ENCODE measurements at regions not wholly inside any gene's neighbourhood (a gene's known extent, or its start where the extent isn't known, plus 50 kb on each side); places are given as distances from the start of the nearest gene placed in this dataset.

DNA sequence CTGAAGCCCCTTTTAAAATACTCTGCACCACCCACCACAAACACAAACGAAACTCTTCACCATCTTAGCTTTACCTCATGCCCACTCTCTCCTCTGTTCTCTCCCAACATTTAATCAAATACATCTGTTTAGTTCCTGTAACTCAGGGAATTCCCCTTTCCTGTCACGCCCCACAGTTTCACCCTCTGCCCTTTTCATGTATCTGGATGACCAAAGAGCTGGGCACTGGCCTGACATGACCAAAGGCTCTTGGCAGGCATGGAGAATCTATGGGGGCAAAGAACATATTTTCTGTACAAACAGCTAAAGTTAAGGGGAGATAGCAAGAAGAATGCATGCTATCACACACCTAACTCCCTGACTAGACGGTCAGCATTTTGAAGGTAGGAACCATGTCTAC lies 270.0 kb downstream of the TBL1XR1 start:
- no peaks in the 10 kb centered on the region for H3K27me3 ChIP-seq (ENCODE audit: control insufficient read depth in 2 of 2, insufficient read depth in 2 of 2, low read length in 2 of 2)
- no peak overlapping the region for H3K27ac Mint-ChIP-seq
- no peak overlapping the region for H3K27ac ChIP-seq (ENCODE audit: low read depth, low read length)
- ATAC-seq: no peak
- no peaks in the 10 kb centered on the region for H3K4me1 ChIP-seq (ENCODE audit: control insufficient read depth in 2 of 2, insufficient read depth in 2 of 2, low read length in 2 of 2)
- no peak overlapping the region for H3K4me3 Mint-ChIP-seq
- H3K27me3 Mint-ChIP-seq: peaks cover 9 to 24% (median 21%) of the 10 kb centered on the region in 5 donors
- DNase-seq: no peak
- intact Hi-C loops (cut with micrococcal nuclease): no loop called here
- no peaks in the 10 kb centered on the region for H3K36me3 ChIP-seq (ENCODE audit: control insufficient read depth in 2 of 3, insufficient read depth in 3 of 3, low read length in 3 of 3)
- H3K4me1 Mint-ChIP-seq: no peaks in the 10 kb centered on the region
- ChIA-PET CTCF (no interaction called here), POLR2A (no interaction called here)
- no peaks in the 10 kb centered on the region for H3K9me3 ChIP-seq (ENCODE audit: control insufficient read depth in 2 of 3, low read length in 3 of 3)
- H3K4me3 ChIP-seq (ENCODE audit: low read length): no peak overlapping the region
- no peaks in the 10 kb centered on the region for H3K36me3 Mint-ChIP-seq
- peaks cover 0 to 3% (median 0%) of the 10 kb centered on the region in 11 donors for H3K9me3 Mint-ChIP-seq

DNA sequence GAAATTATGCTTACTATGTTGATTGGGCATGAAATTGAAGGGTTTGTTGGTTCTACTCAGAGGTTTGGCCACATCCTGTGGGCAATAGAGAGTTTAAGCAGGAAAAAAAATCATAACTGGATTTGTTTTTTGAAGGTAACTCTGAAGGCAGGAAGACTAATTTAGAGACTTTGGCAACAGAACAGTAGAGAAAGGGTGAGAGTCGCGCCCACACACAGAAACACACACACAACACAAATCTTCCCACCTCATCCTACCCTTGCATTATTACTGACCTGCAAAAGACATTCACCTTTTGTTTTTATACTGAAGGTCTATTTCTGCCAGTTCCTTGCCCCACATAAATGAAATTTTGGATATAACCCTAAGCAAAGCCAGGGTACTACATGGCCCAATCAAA lies 270.6 kb downstream of the TBL1XR1 start:
- intact Hi-C loops (cut with micrococcal nuclease): no loop called here
- no peak overlapping the region for H3K4me3 Mint-ChIP-seq
- H3K27ac Mint-ChIP-seq: no peak overlapping the region
- Histone ChIP-seq H3K9me3 (ENCODE audit: control insufficient read depth in 2 of 3, low read length in 3 of 3) (no peaks in the 10 kb centered on the region), H3K36me3 (ENCODE audit: control insufficient read depth in 2 of 3, insufficient read depth in 3 of 3, low read length in 3 of 3) (no peaks in the 10 kb centered on the region), H3K4me3 (ENCODE audit: low read length) (no peak overlapping the region), H3K27ac (ENCODE audit: low read depth, low read length) (no peak overlapping the region), H3K4me1 (ENCODE audit: control insufficient read depth in 2 of 2, insufficient read depth in 2 of 2, low read length in 2 of 2) (no peaks in the 10 kb centered on the region), H3K27me3 (ENCODE audit: control insufficient read depth in 2 of 2, insufficient read depth in 2 of 2, low read length in 2 of 2) (no peaks in the 10 kb centered on the region)
- H3K36me3 Mint-ChIP-seq: no peaks in the 10 kb centered on the region
- no peak for ATAC-seq
- no peaks in the 10 kb centered on the region for H3K4me1 Mint-ChIP-seq
- ChIA-PET CTCF (no interaction called here), POLR2A (no interaction called here)
- no peak for DNase-seq
- peaks cover 6 to 27% (median 20%) of the 10 kb centered on the region in 5 donors for H3K27me3 Mint-ChIP-seq
- peaks cover 0 to 3% (median 0%) of the 10 kb centered on the region in 11 donors for H3K9me3 Mint-ChIP-seq

DNA sequence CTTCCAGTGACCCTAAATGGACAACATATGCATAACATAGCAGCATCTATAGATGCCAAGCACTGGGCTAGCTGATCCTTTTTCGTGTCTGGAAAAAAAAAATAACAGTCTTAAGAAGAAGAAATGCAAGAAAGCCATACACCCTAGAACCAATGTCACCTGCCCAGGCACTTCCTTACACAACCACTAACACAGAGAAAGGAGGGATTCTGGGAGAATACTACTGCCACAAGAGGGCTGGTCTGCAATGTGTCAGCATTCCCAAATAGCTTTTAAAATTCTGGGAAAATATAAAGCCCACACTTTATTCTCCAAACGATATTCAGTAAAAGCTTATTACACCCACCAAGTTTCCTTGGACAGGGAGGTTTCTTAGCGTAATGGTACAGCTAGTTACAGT lies 271.2 kb downstream of the TBL1XR1 start:
- ATAC-seq (no peak), DNase-seq (no peak)
- Histone ChIP-seq H3K36me3 (ENCODE audit: control insufficient read depth in 2 of 3, insufficient read depth in 3 of 3, low read length in 3 of 3) (no peaks in the 10 kb centered on the region), H3K9me3 (ENCODE audit: control insufficient read depth in 2 of 3, low read length in 3 of 3) (no peaks in the 10 kb centered on the region), H3K27ac (ENCODE audit: low read depth, low read length) (no peak overlapping the region), H3K4me3 (ENCODE audit: low read length) (no peak overlapping the region), H3K27me3 (ENCODE audit: control insufficient read depth in 2 of 2, insufficient read depth in 2 of 2, low read length in 2 of 2) (no peaks in the 10 kb centered on the region), H3K4me1 (ENCODE audit: control insufficient read depth in 2 of 2, insufficient read depth in 2 of 2, low read length in 2 of 2) (no peaks in the 10 kb centered on the region)
- CTCF ChIA-PET: no interaction called here
- intact Hi-C loops (cut with micrococcal nuclease): no loop called here
- no peaks in the 10 kb centered on the region for H3K4me1 Mint-ChIP-seq
- H3K4me3 Mint-ChIP-seq: no peak overlapping the region
- no peaks in the 10 kb centered on the region for H3K36me3 Mint-ChIP-seq
- peaks cover 6 to 27% (median 18%) of the 10 kb centered on the region in 5 donors for H3K27me3 Mint-ChIP-seq
- no peak overlapping the region for H3K27ac Mint-ChIP-seq
- H3K9me3 Mint-ChIP-seq: peaks cover 0 to 3% (median 0%) of the 10 kb centered on the region in 11 donors
- POLR2A ChIA-PET: no interaction called here

- ChIA-PET CTCF (no interaction called here), POLR2A (no interaction called here)
- Mint-ChIP-seq H3K36me3 (no peaks in the 10 kb centered on the region), H3K4me1 (no peaks in the 10 kb centered on the region), H3K27me3 (peaks cover 0 to 21% (median 4%) of the 10 kb centered on the region in 5 donors), H3K27ac (no peak overlapping the region), H3K4me3 (no peak overlapping the region), H3K9me3 (peaks cover 0 to 2% (median 0%) of the 10 kb centered on the region in 11 donors)
- intact Hi-C loops (cut with micrococcal nuclease): no loop called here
- ATAC-seq: no peak
- H3K4me3 ChIP-seq (ENCODE audit: low read length): no peak overlapping the region
- no peak for DNase-seq
- no peaks in the 10 kb centered on the region for H3K9me3 ChIP-seq (ENCODE audit: control insufficient read depth in 2 of 3, low read length in 3 of 3)
- no peak overlapping the region for H3K27ac ChIP-seq (ENCODE audit: low read depth, low read length)
- H3K4me1 ChIP-seq (ENCODE audit: control insufficient read depth in 2 of 2, insufficient read depth in 2 of 2, low read length in 2 of 2): no peaks in the 10 kb centered on the region
- no peaks in the 10 kb centered on the region for H3K27me3 ChIP-seq (ENCODE audit: control insufficient read depth in 2 of 2, insufficient read depth in 2 of 2, low read length in 2 of 2)
- H3K36me3 ChIP-seq (ENCODE audit: control insufficient read depth in 2 of 3, insufficient read depth in 3 of 3, low read length in 3 of 3): no peaks in the 10 kb centered on the region
Measured at GRCh38 chr3:176920766-176921160, 276.5 kb downstream of the TBL1XR1 start.

GRCh38 chr3:176919836-176920765 lies 277.2 kb downstream of the TBL1XR1 start:
- Mint-ChIP-seq H3K4me3 (no peak overlapping the region), H3K9me3 (peaks cover 0 to 2% (median 0%) of the 10 kb centered on the region in 11 donors), H3K36me3 (no peaks in the 10 kb centered on the region), H3K4me1 (no peaks in the 10 kb centered on the region), H3K27ac (no peak overlapping the region), H3K27me3 (peaks cover 0 to 21% (median 4%) of the 10 kb centered on the region in 5 donors)
- Histone ChIP-seq H3K4me3 (ENCODE audit: low read length) (no peak overlapping the region), H3K9me3 (ENCODE audit: control insufficient read depth in 2 of 3, low read length in 3 of 3) (no peaks in the 10 kb centered on the region), H3K27ac (ENCODE audit: low read depth, low read length) (no peak overlapping the region), H3K4me1 (ENCODE audit: control insufficient read depth in 2 of 2, insufficient read depth in 2 of 2, low read length in 2 of 2) (no peaks in the 10 kb centered on the region), H3K27me3 (ENCODE audit: control insufficient read depth in 2 of 2, insufficient read depth in 2 of 2, low read length in 2 of 2) (no peaks in the 10 kb centered on the region), H3K36me3 (ENCODE audit: control insufficient read depth in 2 of 3, insufficient read depth in 3 of 3, low read length in 3 of 3) (no peaks in the 10 kb centered on the region)
- DNase-seq: no peak
- intact Hi-C loops (cut with micrococcal nuclease): no loop called here
- ChIA-PET POLR2A (no interaction called here), CTCF (no interaction called here)
- ATAC-seq: no peak

GRCh38 chr3:176916777-176917176 lies 280.5 kb downstream of the TBL1XR1 start:
- no peak overlapping the region for H3K27ac Mint-ChIP-seq
- no peaks in the 10 kb centered on the region for H3K4me1 Mint-ChIP-seq
- H3K4me1 ChIP-seq (ENCODE audit: control insufficient read depth in 2 of 2, insufficient read depth in 2 of 2, low read length in 2 of 2): no peaks in the 10 kb centered on the region
- H3K36me3 Mint-ChIP-seq: no peaks in the 10 kb centered on the region
- H3K27me3 Mint-ChIP-seq: peaks cover 0 to 9% (median 0%) of the 10 kb centered on the region in 5 donors
- no peaks in the 10 kb centered on the region for H3K36me3 ChIP-seq (ENCODE audit: control insufficient read depth in 2 of 3, insufficient read depth in 3 of 3, low read length in 3 of 3)
- no peak overlapping the region for H3K27ac ChIP-seq (ENCODE audit: low read depth, low read length)
- ATAC-seq (no peak), DNase-seq (no peak)
- no peak overlapping the region for H3K4me3 Mint-ChIP-seq
- H3K27me3 ChIP-seq (ENCODE audit: control insufficient read depth in 2 of 2, insufficient read depth in 2 of 2, low read length in 2 of 2): no peaks in the 10 kb centered on the region
- POLR2A ChIA-PET: no interaction called here
- no peaks in the 10 kb centered on the region for H3K9me3 ChIP-seq (ENCODE audit: control insufficient read depth in 2 of 3, low read length in 3 of 3)
- H3K4me3 ChIP-seq (ENCODE audit: low read length): no peak overlapping the region
- H3K9me3 Mint-ChIP-seq: no peaks in the 10 kb centered on the region
- CTCF ChIA-PET: no interaction called here
- intact Hi-C loops (cut with micrococcal nuclease): no loop called here

- H3K36me3 Mint-ChIP-seq: no peaks in the 10 kb centered on the region
- Histone ChIP-seq H3K27me3 (ENCODE audit: control insufficient read depth in 2 of 2, insufficient read depth in 2 of 2, low read length in 2 of 2) (no peaks in the 10 kb centered on the region), H3K9me3 (ENCODE audit: control insufficient read depth in 2 of 3, low read length in 3 of 3) (no peaks in the 10 kb centered on the region), H3K4me3 (ENCODE audit: low read length) (no peak overlapping the region), H3K4me1 (ENCODE audit: control insufficient read depth in 2 of 2, insufficient read depth in 2 of 2, low read length in 2 of 2) (no peaks in the 10 kb centered on the region), H3K27ac (ENCODE audit: low read depth, low read length) (no peak overlapping the region), H3K36me3 (ENCODE audit: control insufficient read depth in 2 of 3, insufficient read depth in 3 of 3, low read length in 3 of 3) (no peaks in the 10 kb centered on the region)
- H3K4me1 Mint-ChIP-seq: no peaks in the 10 kb centered on the region
- ChIA-PET CTCF (no interaction called here), POLR2A (no interaction called here)
- no peak overlapping the region for H3K27ac Mint-ChIP-seq
- H3K9me3 Mint-ChIP-seq: no peaks in the 10 kb centered on the region
- intact Hi-C loops (cut with micrococcal nuclease): no loop called here
- no peak overlapping the region for H3K4me3 Mint-ChIP-seq
- no peak for ATAC-seq
- no peak for DNase-seq
- peaks cover 0 to 11% (median 0%) of the 10 kb centered on the region in 5 donors for H3K27me3 Mint-ChIP-seq
Measured at GRCh38 chr3:176914764-176915163, 282.5 kb downstream of the TBL1XR1 start.
